ENCODE measurements at regions not wholly inside any gene's neighbourhood (a gene's known extent, or its start where the extent isn't known, plus 50 kb on each side); places are given as distances from the start of the nearest gene placed in this dataset.

DNA sequence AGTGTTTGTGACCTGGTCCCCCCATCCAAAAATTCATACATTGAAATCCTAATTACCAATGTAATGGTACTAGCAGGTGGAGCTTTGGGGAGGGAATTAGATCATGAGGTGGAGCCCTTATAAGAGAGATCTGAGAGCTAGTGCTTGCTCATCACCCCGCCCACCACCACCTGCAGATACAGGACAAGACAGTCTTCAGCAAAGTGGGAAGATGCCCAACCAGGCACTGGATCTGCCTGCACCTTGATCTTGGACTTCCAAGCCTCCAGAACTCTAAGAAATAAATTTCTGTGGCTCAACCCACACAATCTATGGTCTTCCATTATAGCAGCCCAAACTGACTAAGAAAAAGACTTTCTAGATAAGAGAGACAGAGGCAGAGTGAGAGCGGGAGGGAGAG is 343.4 kb downstream of the LRRIQ3 start:
- TF ChIP-seq CBFB (IDR thresholded peaks at IDR 0.05; ENCODE audit: low read depth): no peak
- TF ChIP-seq BRCA1 (IDR thresholded peaks at IDR 0.05; ENCODE audit: low read depth, low read length): no peak
- no peak for TF ChIP-seq SUZ12 (IDR thresholded peaks at IDR 0.05; ENCODE audit: unreplicated experiment)
- TF ChIP-seq BHLHE40 (IDR thresholded peaks at IDR 0.05; ENCODE audit: borderline replicate concordance in 1 of 2, low read depth in 2 of 2, low read length in 1 of 2): no peak
- no peak for TF ChIP-seq CREM (IDR thresholded peaks at IDR 0.05; ENCODE audit: low read depth)
- TF ChIP-seq, protein P1, sequence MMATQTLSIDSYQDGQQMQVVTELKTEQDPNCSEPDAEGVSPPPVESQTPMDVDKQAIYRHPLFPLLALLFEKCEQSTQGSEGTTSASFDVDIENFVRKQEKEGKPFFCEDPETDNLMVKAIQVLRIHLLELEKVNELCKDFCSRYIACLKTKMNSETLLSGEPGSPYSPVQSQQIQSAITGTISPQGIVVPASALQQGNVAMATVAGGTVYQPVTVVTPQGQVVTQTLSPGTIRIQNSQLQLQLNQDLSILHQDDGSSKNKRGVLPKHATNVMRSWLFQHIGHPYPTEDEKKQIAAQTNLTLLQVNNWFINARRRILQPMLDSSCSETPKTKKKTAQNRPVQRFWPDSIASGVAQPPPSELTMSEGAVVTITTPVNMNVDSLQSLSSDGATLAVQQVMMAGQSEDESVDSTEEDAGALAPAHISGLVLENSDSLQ (IDR thresholded peaks at IDR 0.05): no peak
- TF ChIP-seq KDM1A (IDR thresholded peaks at IDR 0.05; ENCODE audit: borderline replicate concordance): no peak
- TF ChIP-seq CHD1 (IDR thresholded peaks at IDR 0.05; ENCODE audit: low read depth, low read length): no peak
- no peak for TF ChIP-seq ZBED1 (IDR thresholded peaks at IDR 0.05; ENCODE audit: borderline replicate concordance)
- TF ChIP-seq RUNX3 (IDR thresholded peaks at IDR 0.05; ENCODE audit: low read length): no peak
- no peaks in the 10 kb centered on the region for H3K36me3 ChIP-seq (ENCODE audit: control insufficient read depth in 2 of 2, insufficient read depth in 2 of 2, low read length in 1 of 2)
- intact Hi-C loops (cut with micrococcal nuclease; ENCODE audit: unreplicated experiment): no loop called here
- no peaks in the 10 kb centered on the region for H4K20me1 ChIP-seq (ENCODE audit: control insufficient read depth, insufficient read depth)
- no peak overlapping the region for H2AFZ ChIP-seq (ENCODE audit: control insufficient read depth, low read depth, low read length)
- no peak overlapping the region for H3K4me2 ChIP-seq (ENCODE audit: control insufficient read depth, insufficient read depth)
- no peaks in the 10 kb centered on the region for H3K9me3 ChIP-seq (replicated peaks; ENCODE audit: control insufficient read depth, insufficient read depth, low read length)
- FAIRE-seq (no peak), DNase-seq (ENCODE audit: low read depth, low spot score) (no peak), ATAC-seq (no peak)
- in situ Hi-C loops (cut with MboI): no loop called here
- SMC1A ChIA-PET (ENCODE audit: uncharacterized antibody, unreplicated experiment): no interaction called here
- no peaks in the 10 kb centered on the region for H3K79me2 ChIP-seq (ENCODE audit: control insufficient read depth, insufficient read depth, low read length)
- no peak overlapping the region for H3K4me3 ChIP-seq
- no peaks in the 10 kb centered on the region for H3K4me1 ChIP-seq (ENCODE audit: control insufficient read depth, insufficient read depth, low read length)
- no TSS peak for BruUV-seq (replicated peaks)
- no peak overlapping the region for H3K9ac ChIP-seq (ENCODE audit: control insufficient read depth, insufficient read depth, low read length)
- no peak overlapping the region for H3K27ac ChIP-seq (ENCODE audit: control insufficient read depth, insufficient read depth)
- no peaks in the 10 kb centered on the region for H3K27me3 ChIP-seq (replicated peaks in 1 of 2; ENCODE audit: control insufficient read depth in 2 of 2, insufficient read depth in 2 of 2, low read length in 1 of 2)
- RAD21 ChIA-PET (ENCODE audit: unreplicated experiment): no interaction called here
- POLR2A ChIA-PET: no interaction called here
- CTCF ChIA-PET: no interaction called here
- 43% methylated on average over 2 of the region's 2 CpGs for WGBS (ENCODE audit: insufficient coverage, insufficient replicate concordance, low lambda C conversion rate, missing lambda C conversion rate)
